ENCODE measurements at regions not wholly inside any gene's neighbourhood (a gene's known extent, or its start where the extent isn't known, plus 50 kb on each side); places are given as distances from the start of the nearest gene placed in this dataset.

- TF ChIP-seq STAT6 (CRISPR knock-in tag; conservative IDR thresholded peaks at IDR 0.05; ENCODE audit: low read depth) (no peak), CTCF (IDR thresholded peaks at IDR 0.05) (no peak), RORB (CRISPR knock-in tag; IDR thresholded peaks at IDR 0.05) (no peak)
Measured at GRCh38 chr13:33352041-33352440, 66.5 kb upstream of the STARD13 start.
